ENCODE measurements at regions not wholly inside any gene's neighbourhood (a gene's known extent, or its start where the extent isn't known, plus 50 kb on each side); places are given as distances from the start of the nearest gene placed in this dataset.

GRCh38 chr5:91257301-91257700 lies 125.8 kb downstream of the ARRDC3 start:
- no peak for DNase-seq (ENCODE audit: low read depth)
- TF ChIP-seq CTCF (IDR thresholded peaks at IDR 0.05; ENCODE audit: insufficient read depth, low read length): no peak

GRCh38 chr5:91256142-91256524 lies 127.0 kb downstream of the ARRDC3 start:
- no peak overlapping the region for H3K4me3 ChIP-seq (ENCODE audit: low read depth, low read length)
- TF ChIP-seq CTCF (IDR thresholded peaks at IDR 0.05; ENCODE audit: insufficient read depth, low read length): no peak
- DNase-seq (ENCODE audit: low read depth): no peak

More at GRCh38 chr5:91257301-91257700, 125.8 kb downstream of the ARRDC3 start:
- H3K4me3 ChIP-seq (ENCODE audit: low read depth, low read length): no peak overlapping the region

GRCh38 chr5:91255396-91256141 lies 127.5 kb downstream of the ARRDC3 start:
- TF ChIP-seq CTCF (IDR thresholded peaks at IDR 0.05; ENCODE audit: insufficient read depth, low read length): no peak
- no peak for DNase-seq (ENCODE audit: low read depth)

DNA sequence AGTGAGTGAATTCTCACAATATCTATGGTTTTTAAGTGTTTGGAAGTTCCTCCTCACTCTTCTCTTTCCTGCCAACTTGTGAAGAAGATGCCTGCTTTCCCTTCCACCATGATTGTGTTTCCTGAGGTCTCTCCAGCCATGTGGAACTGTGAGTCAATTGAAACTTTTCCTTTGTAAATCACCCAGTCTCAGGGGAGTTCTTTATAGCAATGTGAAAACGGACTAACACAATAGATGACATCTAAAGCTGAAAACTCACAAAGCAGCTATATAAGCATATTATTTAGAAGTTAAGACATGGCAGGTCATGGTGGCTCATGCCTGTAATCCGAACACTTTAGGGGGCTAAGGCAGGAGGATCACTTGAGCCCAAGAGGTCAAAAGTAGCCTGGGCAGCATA lies 130.2 kb downstream of the ARRDC3 start:
- no peak for TF ChIP-seq CTCF (IDR thresholded peaks at IDR 0.05; ENCODE audit: insufficient read depth, low read length)
- DNase-seq (ENCODE audit: low read depth): no peak
- H3K4me3 ChIP-seq (ENCODE audit: low read depth, low read length): no peak overlapping the region

More at GRCh38 chr5:91255396-91256141, 127.5 kb downstream of the ARRDC3 start:
- no peak overlapping the region for H3K4me3 ChIP-seq (ENCODE audit: low read depth, low read length)

DNA sequence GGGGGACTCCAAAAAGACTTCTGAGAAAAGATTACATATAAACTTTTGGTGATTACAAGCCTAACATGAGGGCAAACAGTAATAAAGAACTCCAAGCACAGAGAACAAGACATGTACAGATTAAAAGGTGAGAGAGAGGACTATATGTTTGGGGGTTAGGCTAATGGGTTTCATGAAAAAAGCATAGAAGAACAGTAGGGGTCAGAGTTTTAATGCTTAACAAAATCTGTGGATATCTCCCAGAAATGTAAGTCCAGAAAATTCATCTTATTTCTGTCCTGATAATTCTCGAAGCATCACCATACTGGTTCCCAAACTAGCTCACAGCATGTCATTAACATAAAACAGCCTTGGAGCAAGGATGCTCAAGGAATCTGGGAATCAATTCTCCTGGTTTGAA lies 137.2 kb downstream of the ARRDC3 start:
- peak; percentile 11 for TF ChIP-seq CTCF (IDR thresholded peaks at IDR 0.05; ENCODE audit: insufficient read depth, low read length)
- no peak overlapping the region for H3K4me3 ChIP-seq (ENCODE audit: low read depth, low read length)
- DNase-seq (ENCODE audit: low read depth): peak; percentile 51

GRCh38 chr5:91245074-91245452 lies 138.1 kb downstream of the ARRDC3 start:
- no peak overlapping the region for H3K4me3 ChIP-seq (ENCODE audit: low read depth, low read length)
- TF ChIP-seq CTCF (IDR thresholded peaks at IDR 0.05; ENCODE audit: insufficient read depth, low read length): no peak
- no peak for DNase-seq (ENCODE audit: low read depth)

Measured in fibroblast of the aortic adventitia (primary cell).